Ascending aorta (tissue), 2 donors: ENCODE measurements at regions not wholly inside any gene's neighbourhood (a gene's known extent, or its start where the extent isn't known, plus 50 kb on each side); places are given as distances from the start of the nearest gene placed in this dataset.

ENCODE experiments used
- DNase-seq, 2 donors: peaks; one replicate each; pipeline ENCODE4 v3.0.0-alpha.2; 2019; ENCODE audit warnings: low spot score in 2 of 2
- H3K27ac ChIP-seq, 2 donors: fragments of 200-600 bp; sonication (generic); one replicate each; pipeline ENCODE4 v1.5.1; 2016 to 2017; ENCODE audit warnings: mild to moderate bottlenecking in 1 of 2
- H3K27me3 ChIP-seq: fragments of 200-600 bp; sonication (generic); one replicate; pipeline ENCODE4 v1.5.1; 2017
- H3K36me3 ChIP-seq, 2 donors: fragments of 200-600 bp; sonication (generic); one replicate each; pipeline ENCODE4 v1.5.1; 2016
- H3K4me1 ChIP-seq, 2 donors: fragments of 200-600 bp; sonication (generic); one replicate each; pipeline ENCODE4 v1.5.1; 2016 to 2017; ENCODE audit warnings: mild to moderate bottlenecking in 1 of 2
- H3K4me3 ChIP-seq, 2 donors: fragments of 200-600 bp; sonication (generic); one replicate each; pipeline ENCODE4 v1.5.1; 2016 to 2017; ENCODE audit warnings: mild to moderate bottlenecking in 1 of 2
- H3K9me3 ChIP-seq, 2 donors: fragments of 200-600 bp; sonication (generic); one replicate each; pipeline ENCODE4 v1.5.1; 2016
- intact Hi-C: fragments of 100-400 bp; cut with DNase I; formaldehyde crosslinking; loops from one replicate; pipeline ENCODE4 v1.15.1; 2023
- TF ChIP-seq, protein P1 (sequence below), 3 experiments: fragments of 200-600 bp in 2 of 3; fragments of 450-650 bp in 1 of 3; sonication (generic) in 2 of 3; IDR thresholded peaks; one replicate each; pipeline ENCODE4 v1.5.1; 2016 to 2019; ENCODE audit warnings: antibody characterized with exemption in 3 of 3, mild to moderate bottlenecking in 1 of 3, moderate library complexity in 1 of 3

- intact Hi-C loops: loop anchor here (5.0 kb wide), 1 partner anchor 1013 kb away; no protein-coding TSS in a partner anchor
- no peak overlapping the region for H3K4me3 ChIP-seq
Observed at GRCh38 chr2:150609831-150610582, 122.5 kb upstream of the RND3 start.

DNA sequence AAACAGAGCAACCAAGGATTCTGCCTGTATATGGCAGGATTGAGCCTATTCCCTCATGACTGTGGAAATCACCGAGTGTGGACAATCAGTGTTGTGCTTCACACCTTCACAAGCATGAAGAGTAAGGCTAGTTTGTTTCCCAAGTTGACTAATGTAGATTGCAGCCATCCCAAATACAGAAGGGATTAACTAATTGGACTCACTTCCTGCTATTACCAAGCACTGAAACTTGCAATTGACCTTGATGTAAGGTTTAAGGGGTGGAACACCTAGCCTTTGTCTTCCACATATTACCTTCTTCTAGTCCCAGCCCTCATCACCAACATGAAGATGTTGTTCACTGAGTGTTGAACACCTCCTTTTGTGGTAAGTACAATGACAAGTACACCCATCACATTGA is 120.9 kb upstream of the RND3 start:
- TF ChIP-seq, protein P1, sequence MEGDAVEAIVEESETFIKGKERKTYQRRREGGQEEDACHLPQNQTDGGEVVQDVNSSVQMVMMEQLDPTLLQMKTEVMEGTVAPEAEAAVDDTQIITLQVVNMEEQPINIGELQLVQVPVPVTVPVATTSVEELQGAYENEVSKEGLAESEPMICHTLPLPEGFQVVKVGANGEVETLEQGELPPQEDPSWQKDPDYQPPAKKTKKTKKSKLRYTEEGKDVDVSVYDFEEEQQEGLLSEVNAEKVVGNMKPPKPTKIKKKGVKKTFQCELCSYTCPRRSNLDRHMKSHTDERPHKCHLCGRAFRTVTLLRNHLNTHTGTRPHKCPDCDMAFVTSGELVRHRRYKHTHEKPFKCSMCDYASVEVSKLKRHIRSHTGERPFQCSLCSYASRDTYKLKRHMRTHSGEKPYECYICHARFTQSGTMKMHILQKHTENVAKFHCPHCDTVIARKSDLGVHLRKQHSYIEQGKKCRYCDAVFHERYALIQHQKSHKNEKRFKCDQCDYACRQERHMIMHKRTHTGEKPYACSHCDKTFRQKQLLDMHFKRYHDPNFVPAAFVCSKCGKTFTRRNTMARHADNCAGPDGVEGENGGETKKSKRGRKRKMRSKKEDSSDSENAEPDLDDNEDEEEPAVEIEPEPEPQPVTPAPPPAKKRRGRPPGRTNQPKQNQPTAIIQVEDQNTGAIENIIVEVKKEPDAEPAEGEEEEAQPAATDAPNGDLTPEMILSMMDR (IDR thresholded peaks at IDR 0.05): no peak
- intact Hi-C loops: no loop called here
- Histone ChIP-seq H3K4me3 (no peak overlapping the region), H3K36me3 (no peaks in the 10 kb centered on the region), H3K27me3 (no peaks in the 10 kb centered on the region), H3K27ac (no peak overlapping the region), H3K4me1 (no peaks in the 10 kb centered on the region), H3K9me3 (no peaks in the 10 kb centered on the region)
- DNase-seq: no peak

More at GRCh38 chr2:150609831-150610582, 122.5 kb upstream of the RND3 start:
- no peaks in the 10 kb centered on the region for H3K4me1 ChIP-seq
- DNase-seq: no peak
- no peaks in the 10 kb centered on the region for H3K27me3 ChIP-seq
- TF ChIP-seq, protein P1 (IDR thresholded peaks at IDR 0.05): no peak
- no peaks in the 10 kb centered on the region for H3K36me3 ChIP-seq
- no peaks in the 10 kb centered on the region for H3K9me3 ChIP-seq
- no peak overlapping the region for H3K27ac ChIP-seq

- no peak for DNase-seq
- Histone ChIP-seq H3K36me3 (no peaks in the 10 kb centered on the region), H3K9me3 (no peaks in the 10 kb centered on the region), H3K4me1 (no peaks in the 10 kb centered on the region), H3K4me3 (no peak overlapping the region), H3K27me3 (no peaks in the 10 kb centered on the region), H3K27ac (no peak overlapping the region)
- intact Hi-C loops: no loop called here
- TF ChIP-seq, protein P1 (IDR thresholded peaks at IDR 0.05): no peak
Observed at GRCh38 chr2:150607390-150607811, 119.9 kb upstream of the RND3 start.

DNA sequence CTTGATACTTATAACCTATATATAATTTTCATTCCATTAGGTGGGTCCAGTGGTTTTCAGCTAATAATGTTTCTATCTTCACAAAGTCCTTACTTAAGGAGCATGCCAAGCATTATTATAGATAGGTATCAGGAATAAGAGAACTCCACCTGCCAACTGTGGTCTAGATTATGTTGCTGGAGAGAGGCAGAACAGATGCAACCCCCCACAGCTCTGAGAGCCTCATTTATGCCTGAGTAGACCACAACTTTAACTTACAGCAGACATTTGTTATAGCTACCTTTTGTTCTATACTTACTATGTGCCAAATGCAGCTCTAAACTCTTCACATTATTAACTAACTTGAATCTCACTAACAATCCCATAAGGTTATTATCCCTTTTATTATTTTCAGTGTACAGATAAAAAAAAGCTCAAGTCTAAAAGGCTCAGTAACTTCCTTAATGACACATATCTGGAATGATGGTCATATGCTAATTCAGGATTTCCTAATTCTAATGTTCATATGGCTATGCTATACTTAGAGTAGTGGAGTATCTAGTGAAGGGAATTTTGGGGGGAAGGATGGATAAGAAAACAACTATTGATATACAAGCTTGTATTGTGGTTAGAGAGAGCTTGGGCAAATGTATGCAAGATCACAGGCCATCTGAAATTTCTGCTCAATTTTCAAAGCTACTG is 119.1 kb upstream of the RND3 start:
- H3K4me1 ChIP-seq: no peaks in the 10 kb centered on the region
- TF ChIP-seq, protein P1 (IDR thresholded peaks at IDR 0.05): no peak
- DNase-seq: no peak
- H3K27ac ChIP-seq: no peak overlapping the region
- H3K9me3 ChIP-seq: no peaks in the 10 kb centered on the region
- no peaks in the 10 kb centered on the region for H3K36me3 ChIP-seq
- no peak overlapping the region for H3K4me3 ChIP-seq
- H3K27me3 ChIP-seq: no peaks in the 10 kb centered on the region
- intact Hi-C loops: no loop called here

GRCh38 chr2:150605664-150606063 is 118.2 kb upstream of the RND3 start:
- Histone ChIP-seq H3K27me3 (no peaks in the 10 kb centered on the region), H3K36me3 (no peaks in the 10 kb centered on the region), H3K4me1 (peaks cover 0 to 6% of the 10 kb centered on the region in 2 donors), H3K9me3 (no peaks in the 10 kb centered on the region), H3K4me3 (no peak overlapping the region), H3K27ac (no peak overlapping the region)
- TF ChIP-seq, protein P1 (IDR thresholded peaks at IDR 0.05): no peak
- intact Hi-C loops: no loop called here
- no peak for DNase-seq
